ENCODE measurements at regions not wholly inside any gene's neighbourhood (a gene's known extent, or its start where the extent isn't known, plus 50 kb on each side); places are given as distances from the start of the nearest gene placed in this dataset.

GRCh38 chr5:125140220-125140619, 393.8 kb upstream of the ZNF608 start:
- no peak for TF ChIP-seq CTCF (IDR thresholded peaks at IDR 0.05)
- TF ChIP-seq POLR2A (IDR thresholded peaks at IDR 0.05), result no peak
